ENCODE measurements at regions not wholly inside any gene's neighbourhood (a gene's known extent, or its start where the extent isn't known, plus 50 kb on each side); places are given as distances from the start of the nearest gene placed in this dataset.
A peak's percentile ranks its signal among the peaks of the same experiment; 100 is the strongest.

- DNase-seq (ENCODE audit: low read depth) = no peak
- H3K4me3 ChIP-seq (ENCODE audit: low read depth, low read length) = no peak overlapping the region
- no peak for TF ChIP-seq CTCF (IDR thresholded peaks at IDR 0.05; ENCODE audit: insufficient read depth, low read length)
Observed at GRCh38 chr4:107531927-107532326, 188.1 kb downstream of the PAPSS1 start.

- no peak for DNase-seq (ENCODE audit: low read depth)
- H3K4me3 ChIP-seq (ENCODE audit: low read depth, low read length) = no peak overlapping the region
- no peak for TF ChIP-seq CTCF (IDR thresholded peaks at IDR 0.05; ENCODE audit: insufficient read depth, low read length)
Observed at GRCh38 chr4:107520368-107520767, 199.7 kb downstream of the PAPSS1 start.

GRCh38 chr4:107519053-107519452 lies 201.0 kb downstream of the PAPSS1 start:
- no peak overlapping the region for H3K4me3 ChIP-seq (ENCODE audit: low read depth, low read length)
- DNase-seq (ENCODE audit: low read depth) = peak; percentile 41
- peak; percentile 39 for TF ChIP-seq CTCF (IDR thresholded peaks at IDR 0.05; ENCODE audit: insufficient read depth, low read length)

- TF ChIP-seq CTCF (IDR thresholded peaks at IDR 0.05; ENCODE audit: insufficient read depth, low read length) = no peak
- no peak overlapping the region for H3K4me3 ChIP-seq (ENCODE audit: low read depth, low read length)
- DNase-seq (ENCODE audit: low read depth) = no peak
Observed at GRCh38 chr4:107518076-107518475, 202.0 kb downstream of the PAPSS1 start.

GRCh38 chr4:107512549-107512948 lies 207.5 kb downstream of the PAPSS1 start:
- no peak for TF ChIP-seq CTCF (IDR thresholded peaks at IDR 0.05; ENCODE audit: insufficient read depth, low read length)
- DNase-seq (ENCODE audit: low read depth) = no peak
- no peak overlapping the region for H3K4me3 ChIP-seq (ENCODE audit: low read depth, low read length)

- no peak for DNase-seq (ENCODE audit: low read depth)
- TF ChIP-seq CTCF (IDR thresholded peaks at IDR 0.05; ENCODE audit: insufficient read depth, low read length) = no peak
- H3K4me3 ChIP-seq (ENCODE audit: low read depth, low read length) = no peak overlapping the region
Observed at GRCh38 chr4:107509615-107510014, 210.4 kb downstream of the PAPSS1 start.

GRCh38 chr4:107500551-107500950 lies 219.5 kb downstream of the PAPSS1 start:
- H3K4me3 ChIP-seq (ENCODE audit: low read depth, low read length) = no peak overlapping the region
- DNase-seq (ENCODE audit: low read depth) = no peak
- no peak for TF ChIP-seq CTCF (IDR thresholded peaks at IDR 0.05; ENCODE audit: insufficient read depth, low read length)
